ENCODE measurements at regions not wholly inside any gene's neighbourhood (a gene's known extent, or its start where the extent isn't known, plus 50 kb on each side); places are given as distances from the start of the nearest gene placed in this dataset.
"Not testable (repeated sequence)": the region's sequence is repeated elsewhere in the genome, so short reads cannot be mapped to it uniquely, and the experiment has no call there.

DNA sequence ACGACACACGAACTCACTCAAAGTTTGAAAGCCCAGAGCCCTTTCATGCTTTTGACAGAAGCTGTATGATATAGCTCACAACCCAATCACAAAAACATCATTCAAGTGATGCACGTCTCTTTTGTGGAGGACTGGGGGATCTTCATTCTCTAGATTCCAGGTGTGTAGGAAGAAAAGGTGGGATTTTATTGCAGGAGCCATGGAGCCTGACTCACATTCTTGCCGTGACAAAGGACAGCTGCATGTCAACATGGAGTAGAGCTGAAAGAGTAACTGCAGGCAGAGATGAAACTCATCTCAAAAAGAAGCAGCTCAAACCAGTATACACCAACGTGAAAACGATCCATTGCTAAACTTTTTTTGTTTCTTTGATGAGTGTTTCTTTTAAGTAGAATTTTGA, 50.9 kb upstream of the PDE1A start:
- DNase-seq (ENCODE audit: low read depth, low spot score) = no peak

DNA sequence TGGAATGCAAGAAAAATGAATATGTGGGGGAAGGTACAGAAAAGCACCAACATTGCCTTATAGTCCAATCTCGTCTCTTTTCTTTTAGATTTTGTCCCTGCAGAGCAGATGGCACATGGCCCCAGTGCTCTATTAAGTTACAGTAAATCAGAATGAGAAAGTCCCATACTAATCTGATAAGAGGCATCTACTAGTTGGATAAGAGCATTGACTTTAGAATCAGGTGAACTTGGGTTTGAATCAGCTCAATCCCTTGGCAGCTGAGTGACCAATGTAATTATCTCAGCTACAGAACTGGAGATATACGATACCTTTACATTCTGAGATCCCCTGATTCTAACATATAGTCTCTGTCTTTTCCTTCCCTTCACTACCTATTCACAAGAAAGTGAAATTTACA, 54.8 kb upstream of the PDE1A start:
- no peak for DNase-seq (ENCODE audit: low read depth, low spot score)

DNA sequence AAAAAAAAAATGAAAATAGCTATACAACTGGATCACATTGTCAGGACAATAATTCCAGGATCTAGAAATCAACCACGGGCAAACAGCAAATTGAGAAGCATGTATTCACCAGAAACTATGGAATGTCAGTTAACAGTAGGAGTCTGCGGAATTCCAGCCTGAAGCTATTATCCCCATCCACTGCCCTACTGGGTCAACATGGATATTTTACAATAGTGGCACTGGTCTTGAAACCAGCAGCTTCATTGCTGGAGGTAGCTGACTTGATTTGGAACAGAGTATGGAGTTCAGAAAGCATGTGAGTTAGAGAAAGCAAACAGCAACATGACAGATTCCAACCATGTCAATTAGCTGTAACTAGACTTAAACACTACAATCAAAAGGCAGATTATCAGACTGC, 55.7 kb upstream of the PDE1A start:
- no peak for DNase-seq (ENCODE audit: low read depth, low spot score)

DNA sequence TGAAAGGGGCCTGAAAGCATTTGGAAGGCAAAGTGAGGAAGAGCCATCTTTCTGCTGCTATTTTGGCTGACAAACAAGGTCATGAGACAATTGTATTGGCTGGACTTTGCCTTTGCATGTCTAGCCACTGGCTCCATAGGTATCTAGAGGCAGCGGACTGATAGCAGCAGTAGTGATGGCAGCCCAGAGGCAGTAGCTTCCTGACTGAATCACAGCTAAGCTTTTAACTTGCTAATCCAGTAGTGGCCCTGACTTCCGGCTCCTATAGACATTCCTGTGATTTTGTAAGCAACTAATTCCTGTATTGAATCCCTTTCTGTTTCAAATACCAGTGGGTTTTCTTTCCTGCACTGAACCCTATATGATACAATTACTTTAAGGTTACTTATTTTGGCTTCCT, 69.8 kb upstream of the PDE1A start:
- no peak for DNase-seq (ENCODE audit: low read depth, low spot score)

DNA sequence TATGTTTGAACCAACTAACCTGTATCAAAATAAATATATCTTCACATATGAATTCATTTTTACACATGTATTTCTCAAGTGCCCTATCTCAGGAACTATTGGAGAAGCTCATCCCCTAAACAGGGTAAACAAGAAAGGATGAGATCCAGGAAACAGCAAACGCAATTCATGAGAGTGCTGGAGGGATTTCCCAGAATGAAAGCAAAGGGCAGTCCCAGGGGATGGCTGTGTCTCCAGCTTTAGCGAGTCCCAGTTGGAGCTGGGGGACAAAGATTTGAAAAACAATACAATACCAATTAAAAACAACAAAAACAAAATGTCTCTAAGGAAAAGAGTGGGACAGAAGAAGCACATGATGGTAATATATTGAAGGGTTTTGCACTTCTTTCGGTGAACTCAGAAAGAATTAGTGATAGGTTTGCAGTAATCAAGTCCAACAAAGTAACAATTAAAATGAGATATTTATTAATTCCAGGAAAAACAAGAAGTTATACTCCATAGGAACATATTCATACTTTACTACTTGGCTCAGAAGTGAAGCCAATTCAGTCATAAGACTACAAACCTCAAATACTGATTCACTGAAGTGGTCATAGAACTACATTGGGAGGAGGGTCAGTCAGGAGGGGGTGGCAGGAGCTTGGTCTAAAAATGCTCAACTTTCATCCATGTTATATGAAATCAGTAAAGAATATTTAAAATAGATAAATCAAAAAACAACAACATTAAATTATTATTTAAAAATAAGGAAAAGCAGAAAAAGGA, 73.1 kb upstream of the PDE1A start:
- no peak for DNase-seq (ENCODE audit: low read depth, low spot score)

DNA sequence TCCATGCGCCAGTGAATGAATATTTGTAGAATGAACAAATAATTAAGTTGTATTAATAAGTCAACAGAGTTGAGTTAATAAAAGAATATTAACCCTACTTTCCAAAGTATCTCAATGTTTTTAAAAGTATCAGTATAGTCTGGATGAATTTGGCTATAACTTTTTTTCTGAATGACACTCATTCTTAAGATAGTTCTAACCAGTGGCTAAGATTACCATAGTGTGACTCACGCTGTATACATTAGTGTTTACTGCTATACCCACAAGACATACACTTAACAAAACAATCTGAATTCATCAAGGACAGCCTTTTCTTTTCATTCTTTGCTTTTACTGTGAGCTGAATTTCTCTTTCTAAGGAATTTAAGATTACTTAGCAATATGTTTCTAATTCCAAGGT, 77.0 kb upstream of the PDE1A start:
- no peak for DNase-seq (ENCODE audit: low read depth, low spot score)

DNA sequence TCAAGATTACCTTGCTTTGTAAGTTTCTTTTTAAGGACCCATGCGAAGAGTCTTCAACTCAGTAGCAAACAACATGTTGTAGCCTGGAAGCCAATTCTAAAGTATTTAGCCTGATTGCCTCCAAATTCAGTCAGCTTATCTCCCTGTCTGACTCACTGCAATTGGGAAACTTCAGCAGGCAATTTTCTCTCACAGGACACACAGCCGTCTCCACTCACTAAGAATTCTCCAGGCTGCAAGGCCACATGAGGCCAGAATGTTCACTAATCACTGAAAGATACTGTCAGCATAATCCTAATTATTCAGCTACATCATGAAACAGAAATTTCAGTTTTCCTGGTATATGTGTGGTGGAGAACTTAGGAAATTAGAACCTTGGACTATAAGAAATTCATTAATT, 78.1 kb upstream of the PDE1A start:
- no peak for DNase-seq (ENCODE audit: low read depth, low spot score)

DNA sequence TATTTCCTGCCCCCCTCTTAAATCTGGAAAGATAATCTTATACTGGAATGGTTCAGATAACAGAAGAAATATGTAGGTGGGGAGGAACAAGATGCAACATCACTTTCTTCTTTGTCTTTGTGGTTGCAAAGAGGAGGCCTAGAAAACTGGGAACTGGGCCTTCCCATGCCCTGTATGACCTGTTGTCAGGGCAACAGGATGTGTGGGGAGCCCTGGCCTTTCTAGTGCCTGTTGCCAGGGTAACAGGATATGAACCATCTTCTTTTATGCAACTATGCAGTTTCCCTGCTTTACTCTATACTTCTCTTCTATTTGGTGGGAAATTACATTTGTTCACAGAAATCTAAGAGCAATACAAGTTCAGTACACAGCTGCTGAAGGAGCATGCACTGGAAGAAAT, 79.8 kb upstream of the PDE1A start:
- peak; percentile 47 for DNase-seq (ENCODE audit: low read depth, low spot score)

DNA sequence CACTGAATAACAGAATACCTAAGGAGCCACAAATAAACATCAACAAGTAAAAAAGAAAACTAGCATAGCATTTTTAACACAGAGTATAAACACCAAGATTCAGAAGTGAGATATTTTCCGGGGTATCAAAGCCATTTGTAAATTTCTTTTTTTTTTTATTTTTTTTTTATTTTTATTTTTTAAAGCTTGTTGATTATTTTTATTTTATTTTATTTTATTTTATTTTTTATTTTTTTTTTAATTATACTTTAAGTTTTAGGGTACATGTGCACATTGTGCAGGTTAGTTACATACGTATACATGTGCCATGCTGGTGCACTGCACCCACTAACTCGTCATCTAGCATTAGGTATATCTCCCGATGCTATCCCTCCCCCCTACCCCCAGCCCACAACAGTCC, 81.7 kb upstream of the PDE1A start:
- DNase-seq (ENCODE audit: low read depth, low spot score) = not testable (repeated sequence)

DNA sequence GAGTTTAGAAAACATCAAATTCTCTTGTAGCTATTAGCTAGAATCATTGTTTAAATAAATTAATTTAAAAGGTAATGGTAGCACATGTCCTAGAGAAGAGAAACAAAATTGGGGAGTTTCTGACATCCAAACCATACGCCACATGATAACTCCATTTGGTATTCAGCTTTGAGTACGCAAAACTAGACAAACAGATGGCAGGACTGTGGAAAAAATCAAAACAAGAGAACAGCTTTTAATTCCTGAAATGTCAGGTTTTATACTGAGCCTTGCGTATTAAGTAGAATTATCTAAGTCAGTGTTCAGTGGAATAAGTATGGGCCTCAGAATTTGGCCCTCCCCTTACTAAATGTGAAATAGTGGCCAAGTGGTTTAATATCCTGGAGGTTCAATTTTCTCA, 82.4 kb upstream of the PDE1A start:
- DNase-seq (ENCODE audit: low read depth, low spot score) = no peak

DNA sequence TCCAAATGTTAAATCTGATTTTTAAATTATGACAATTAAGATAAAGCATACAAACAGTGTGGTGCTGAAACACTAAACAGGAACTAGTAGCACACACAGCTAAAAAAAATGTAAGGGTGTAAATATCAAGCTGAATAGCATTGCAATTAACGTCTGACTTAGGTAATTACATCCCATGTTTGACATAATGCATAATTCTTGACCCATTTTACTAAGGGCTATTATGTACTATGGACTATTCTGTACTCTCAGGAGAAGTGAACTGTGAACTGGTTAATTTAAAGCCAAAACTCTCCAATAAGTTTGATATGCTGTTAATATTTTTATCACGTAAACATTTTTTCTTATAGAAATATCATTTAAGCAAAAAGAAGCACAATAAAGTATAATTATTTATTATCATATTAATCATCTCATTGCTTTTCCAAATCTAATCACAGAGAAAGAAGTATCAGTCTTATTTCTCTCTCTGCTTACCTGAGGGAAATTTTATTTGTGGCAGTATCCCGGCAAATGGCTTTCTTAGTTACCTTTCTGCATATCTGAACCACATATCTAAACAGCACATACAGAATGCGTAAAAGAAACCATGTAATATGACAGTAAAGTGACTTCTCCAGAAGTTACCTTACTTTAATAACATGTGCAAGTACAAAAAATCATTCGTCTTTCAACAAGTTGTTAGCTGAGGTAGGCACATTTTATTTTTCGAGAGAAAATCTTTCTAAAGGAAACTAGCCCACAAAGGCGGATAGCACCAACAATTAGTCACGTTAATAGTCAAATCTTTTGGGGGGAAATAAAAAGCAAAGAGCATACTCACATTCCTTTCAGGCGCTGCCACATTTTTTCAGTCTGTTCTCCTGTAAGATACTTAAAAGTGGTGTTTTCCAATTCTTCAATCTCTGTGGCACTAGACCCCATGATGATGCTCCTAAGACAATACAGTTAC, 94.9 kb upstream of the PDE1A start:
- DNase-seq (ENCODE audit: low read depth, low spot score) = no peak

DNA sequence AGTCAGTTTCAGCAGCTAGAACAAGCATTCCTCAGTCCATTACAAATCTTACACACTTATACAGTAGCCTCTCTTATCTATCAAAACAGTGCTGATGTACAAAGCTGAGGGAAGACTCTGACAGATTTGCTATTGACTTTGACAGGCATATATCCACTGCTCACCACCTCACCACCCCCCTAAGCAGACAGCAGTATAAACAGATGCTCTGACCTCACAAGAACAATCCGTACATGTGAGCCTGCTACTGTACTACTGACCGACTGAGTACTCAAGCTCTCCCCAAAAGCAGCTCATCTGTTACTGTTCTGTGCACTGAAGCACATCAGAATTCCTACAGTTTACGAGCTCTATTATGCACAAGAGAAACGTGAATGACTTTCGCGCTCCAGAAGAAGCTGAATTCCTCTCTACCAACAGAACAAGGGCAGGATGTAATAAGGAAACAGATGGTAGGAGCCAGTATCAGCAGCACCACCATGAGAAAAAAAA, 95.6 kb upstream of the PDE1A start:
- peak; percentile 84 for DNase-seq (ENCODE audit: low read depth, low spot score)

DNA sequence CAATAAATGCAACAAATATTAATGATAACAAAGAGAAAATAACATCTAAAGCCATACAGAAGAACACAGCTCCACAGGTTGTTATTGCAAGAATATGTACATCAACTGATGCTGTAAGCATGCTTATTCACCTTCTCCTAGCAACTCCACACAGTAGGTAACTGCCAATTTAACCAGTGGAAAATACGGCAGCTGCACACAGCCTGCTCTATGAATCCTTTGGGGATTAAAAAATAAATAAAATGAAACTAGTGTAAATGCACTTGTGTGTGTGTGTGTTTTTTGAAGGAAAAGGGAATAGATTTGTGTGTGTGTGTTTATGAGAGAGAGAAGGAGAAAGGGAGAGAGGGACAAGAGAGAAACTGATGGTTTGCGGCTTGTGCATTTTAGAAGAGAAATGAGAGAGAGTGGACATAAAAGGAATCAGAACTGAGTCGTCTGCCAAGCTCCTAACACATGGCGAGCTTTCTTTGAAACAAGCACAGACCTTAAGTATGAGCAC, 96.2 kb upstream of the PDE1A start:
- no peak for DNase-seq (ENCODE audit: low read depth, low spot score)

DNA sequence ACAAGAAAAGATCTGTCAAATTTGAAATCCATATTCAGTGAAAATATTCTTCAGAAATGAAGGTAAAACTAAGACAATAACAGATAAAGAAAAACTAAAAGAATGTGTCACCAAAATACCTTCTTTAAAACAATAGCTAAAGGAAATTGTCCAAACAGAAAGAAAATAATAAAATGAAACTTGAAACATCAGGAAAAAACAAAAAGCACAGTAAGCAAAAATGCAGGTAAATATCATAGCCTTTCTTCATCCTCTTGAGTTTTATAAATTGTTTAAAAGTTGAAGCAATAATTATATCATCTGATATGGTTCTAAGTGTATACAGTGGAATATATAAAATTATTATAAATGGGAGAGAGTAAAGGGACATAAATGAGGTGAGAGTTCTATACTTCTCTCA, 103.8 kb upstream of the PDE1A start:
- no peak for DNase-seq (ENCODE audit: low read depth, low spot score)

DNA sequence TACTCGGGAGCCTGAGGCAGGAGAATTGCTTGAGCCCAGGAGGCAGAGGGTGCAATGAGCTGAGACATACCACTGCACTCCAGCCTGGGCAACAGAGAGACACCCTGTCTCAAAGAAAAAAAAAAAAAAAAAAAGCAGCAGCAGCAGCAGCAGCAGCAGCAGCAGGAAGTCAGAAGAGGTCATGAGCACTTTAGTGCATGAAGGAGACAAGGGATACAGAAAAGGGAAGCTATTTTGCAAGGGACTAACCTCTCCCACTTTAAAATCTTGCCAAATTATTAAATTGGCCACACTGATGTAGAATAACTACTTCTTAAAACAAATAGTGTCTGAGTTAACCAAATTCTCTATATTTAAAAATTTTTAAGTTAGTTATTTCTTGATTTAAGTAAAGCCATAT, 113.4 kb upstream of the PDE1A start:
- DNase-seq (ENCODE audit: low read depth, low spot score) = no peak

DNA sequence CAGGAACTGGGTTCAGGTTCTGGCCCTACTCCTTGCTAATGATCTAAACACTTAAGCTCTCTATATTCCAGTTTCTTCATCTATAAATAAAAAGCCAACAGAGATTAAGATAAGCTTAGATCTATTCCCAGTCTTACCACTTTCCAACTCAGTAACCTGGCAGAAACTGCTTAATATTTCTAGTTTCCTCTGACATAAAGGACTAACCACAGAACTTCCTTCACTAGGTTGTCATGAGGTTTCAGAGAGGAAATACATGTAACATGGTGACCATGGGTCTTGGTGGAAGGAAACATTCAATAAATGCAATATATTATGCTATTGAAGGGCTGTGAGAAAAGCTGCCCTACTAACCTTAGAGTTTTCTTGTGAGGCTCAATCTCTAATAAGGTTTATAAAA, 114.4 kb upstream of the PDE1A start:
- no peak for DNase-seq (ENCODE audit: low read depth, low spot score)

DNA sequence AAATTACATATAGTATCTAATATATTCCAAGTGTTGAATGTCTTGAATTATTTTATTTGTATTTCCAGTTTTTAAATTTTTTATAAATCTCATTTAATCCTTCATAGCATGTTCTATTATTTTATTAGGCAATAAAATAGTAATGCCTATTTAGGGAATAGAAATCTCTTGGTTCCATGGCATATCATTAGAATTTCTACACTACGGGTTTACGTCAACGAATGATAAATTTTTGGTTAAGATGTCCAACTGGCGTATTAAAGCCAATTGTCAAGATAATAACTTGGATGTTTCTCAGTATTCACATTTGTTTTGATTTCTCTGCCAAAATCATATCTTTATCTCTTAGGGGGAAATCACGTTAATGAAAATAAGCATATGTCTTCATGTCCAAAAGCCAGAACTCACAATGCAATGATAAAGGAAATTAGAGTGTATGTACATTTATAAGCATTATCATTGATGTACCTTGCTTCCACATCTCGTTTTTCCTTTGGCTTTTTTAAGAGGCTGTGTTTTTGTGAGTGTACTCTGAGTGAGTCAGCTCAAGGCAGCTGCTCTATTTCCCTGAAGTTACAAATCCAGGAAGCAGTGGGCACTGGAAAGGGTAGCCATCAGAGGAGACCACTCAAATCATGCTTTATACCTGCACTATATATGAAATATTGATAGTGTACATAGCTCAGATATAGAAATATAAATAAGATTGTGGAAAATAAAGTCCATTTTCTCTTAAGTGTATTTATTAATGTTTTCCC, 115.8 kb upstream of the PDE1A start:
- no peak for DNase-seq (ENCODE audit: low read depth, low spot score)

DNA sequence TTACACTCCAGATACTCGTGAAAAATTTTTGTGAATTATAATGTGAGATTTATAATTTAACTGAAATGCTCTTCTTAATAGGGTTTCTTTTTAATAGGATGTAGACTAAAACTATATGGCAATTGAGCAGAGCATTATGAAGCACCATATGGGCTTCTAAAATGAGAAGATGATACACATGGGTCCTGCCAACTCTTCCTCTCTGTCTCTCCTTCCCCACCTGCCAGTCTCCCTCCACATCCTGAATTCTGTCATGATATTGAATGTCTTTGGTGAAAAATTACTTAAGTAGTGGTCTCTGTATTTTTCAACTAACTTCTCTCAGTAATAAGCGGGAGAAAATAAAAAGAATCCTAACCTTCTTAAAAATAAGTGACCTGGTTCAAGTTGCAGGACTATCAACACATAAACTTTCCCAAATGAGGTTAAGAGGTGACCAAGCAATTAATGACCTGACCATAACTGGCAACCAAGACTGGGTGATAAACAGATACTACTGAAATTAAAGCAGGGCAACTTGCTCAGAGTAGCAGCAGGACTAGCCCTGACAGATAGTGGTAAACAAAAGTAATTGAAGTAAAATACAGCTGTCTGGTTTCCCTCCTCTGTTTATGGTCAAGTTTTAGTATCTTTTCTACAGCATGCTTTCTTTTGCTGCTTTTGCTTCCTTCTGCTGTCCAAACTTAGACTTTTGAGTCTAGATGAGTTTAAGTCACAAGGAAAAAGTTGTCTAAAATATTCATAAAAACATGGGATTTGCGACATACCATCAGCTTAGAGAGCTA, 117.1 kb upstream of the PDE1A start:
- DNase-seq (ENCODE audit: low read depth, low spot score) = no peak

DNA sequence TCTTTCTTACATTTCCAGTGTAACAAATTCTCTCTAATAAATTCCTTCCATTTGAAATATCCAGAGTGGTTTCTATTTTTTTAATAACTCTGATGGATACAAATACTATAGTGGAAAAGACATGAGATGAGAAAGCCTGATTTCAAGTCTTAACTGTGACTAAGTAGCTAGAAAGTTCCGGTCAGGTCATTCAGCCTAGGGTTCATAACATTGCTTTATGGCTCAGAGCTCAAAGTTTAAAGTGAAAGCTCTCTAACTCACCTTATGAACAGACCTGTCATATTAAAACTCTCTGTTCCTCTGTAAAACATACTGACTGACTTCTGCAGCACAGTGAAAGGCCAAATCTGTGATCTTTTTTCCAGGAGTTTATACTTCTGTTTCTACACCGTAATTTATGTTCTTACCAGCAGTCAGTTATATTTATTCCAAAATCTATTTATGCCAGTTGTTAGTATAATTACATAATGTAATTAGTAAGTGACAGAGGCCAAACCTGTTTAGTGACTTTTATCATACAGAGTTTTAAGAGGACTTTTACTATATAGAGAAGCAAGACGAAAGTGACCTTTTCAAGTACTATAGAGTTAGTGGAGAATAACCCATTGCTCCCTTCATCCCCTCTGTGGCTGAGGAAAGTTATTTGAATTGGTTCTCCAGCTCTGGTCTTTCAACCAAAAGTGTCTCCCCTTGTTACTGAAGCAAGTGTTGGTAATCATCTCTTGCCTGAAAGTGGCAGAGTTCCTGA, 118.8 kb upstream of the PDE1A start:
- no peak for DNase-seq (ENCODE audit: low read depth, low spot score)

Measured in pulmonary artery endothelial cell (primary cell).